ENCODE measurements at regions not wholly inside any gene's neighbourhood (a gene's known extent, or its start where the extent isn't known, plus 50 kb on each side); places are given as distances from the start of the nearest gene placed in this dataset.

DNA sequence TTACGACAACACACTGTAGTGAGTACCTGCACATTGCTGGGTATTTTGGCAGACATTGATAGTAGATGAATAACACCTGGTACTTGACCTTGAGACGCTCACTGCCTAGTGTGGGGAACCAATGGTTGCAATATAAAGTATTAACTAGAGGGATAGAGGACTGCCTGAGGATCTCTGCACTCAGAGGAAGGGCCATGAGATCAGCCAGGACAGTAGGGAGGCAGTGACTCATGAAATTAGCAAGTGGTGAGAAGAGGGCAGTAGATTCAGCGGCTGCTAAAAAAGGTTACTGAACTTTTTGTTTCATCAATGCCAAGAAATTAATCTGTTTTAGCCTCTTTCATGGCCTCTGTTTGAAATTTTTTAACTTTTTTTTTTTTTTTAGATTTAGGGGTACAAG is 250.8 kb upstream of the TCF4 start:
- no peak overlapping the region for H3K27ac ChIP-seq
- DNase-seq (no peak), ATAC-seq (peak; percentile 49)
- peaks cover 0 to 16% of the 10 kb centered on the region in 2 donors for H3K9me3 ChIP-seq
- no peaks in the 10 kb centered on the region for H3K36me3 ChIP-seq
- H3K27me3 ChIP-seq: no peaks in the 10 kb centered on the region
- no peaks in the 10 kb centered on the region for H3K4me1 ChIP-seq
- TF ChIP-seq, protein P1, sequence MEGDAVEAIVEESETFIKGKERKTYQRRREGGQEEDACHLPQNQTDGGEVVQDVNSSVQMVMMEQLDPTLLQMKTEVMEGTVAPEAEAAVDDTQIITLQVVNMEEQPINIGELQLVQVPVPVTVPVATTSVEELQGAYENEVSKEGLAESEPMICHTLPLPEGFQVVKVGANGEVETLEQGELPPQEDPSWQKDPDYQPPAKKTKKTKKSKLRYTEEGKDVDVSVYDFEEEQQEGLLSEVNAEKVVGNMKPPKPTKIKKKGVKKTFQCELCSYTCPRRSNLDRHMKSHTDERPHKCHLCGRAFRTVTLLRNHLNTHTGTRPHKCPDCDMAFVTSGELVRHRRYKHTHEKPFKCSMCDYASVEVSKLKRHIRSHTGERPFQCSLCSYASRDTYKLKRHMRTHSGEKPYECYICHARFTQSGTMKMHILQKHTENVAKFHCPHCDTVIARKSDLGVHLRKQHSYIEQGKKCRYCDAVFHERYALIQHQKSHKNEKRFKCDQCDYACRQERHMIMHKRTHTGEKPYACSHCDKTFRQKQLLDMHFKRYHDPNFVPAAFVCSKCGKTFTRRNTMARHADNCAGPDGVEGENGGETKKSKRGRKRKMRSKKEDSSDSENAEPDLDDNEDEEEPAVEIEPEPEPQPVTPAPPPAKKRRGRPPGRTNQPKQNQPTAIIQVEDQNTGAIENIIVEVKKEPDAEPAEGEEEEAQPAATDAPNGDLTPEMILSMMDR (IDR thresholded peaks at IDR 0.05): no peak
- intact Hi-C loops (cut with DNase I): no loop called here
- H3K4me3 ChIP-seq: no peak overlapping the region

DNA sequence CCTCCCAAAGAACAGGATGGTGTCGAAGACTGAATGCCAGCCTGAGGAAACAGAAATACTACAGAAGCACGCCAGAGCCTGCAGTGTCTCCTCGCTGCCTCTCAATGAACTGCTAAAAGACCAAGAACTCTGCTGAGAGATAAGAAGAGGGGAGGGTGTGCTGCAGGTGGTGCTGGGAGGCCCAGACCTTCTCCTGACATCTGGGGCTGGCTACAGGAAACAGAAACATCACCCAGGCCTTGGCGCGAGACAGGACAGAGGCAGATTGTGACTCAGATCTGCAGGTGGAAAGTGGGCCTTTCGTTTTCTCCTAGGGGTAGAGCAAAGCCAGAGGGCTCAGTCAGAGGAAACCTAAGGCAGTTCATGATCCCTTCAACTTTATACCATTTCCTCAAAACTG is 250.3 kb upstream of the TCF4 start:
- Histone ChIP-seq H3K4me1 (no peaks in the 10 kb centered on the region), H3K36me3 (no peaks in the 10 kb centered on the region), H3K9me3 (peaks cover 0 to 16% of the 10 kb centered on the region in 2 donors), H3K27ac (no peak overlapping the region), H3K4me3 (no peak overlapping the region), H3K27me3 (no peaks in the 10 kb centered on the region)
- ATAC-seq (no peak), DNase-seq (no peak)
- TF ChIP-seq, protein P1 (IDR thresholded peaks at IDR 0.05): no peak
- intact Hi-C loops (cut with DNase I): no loop called here

DNA sequence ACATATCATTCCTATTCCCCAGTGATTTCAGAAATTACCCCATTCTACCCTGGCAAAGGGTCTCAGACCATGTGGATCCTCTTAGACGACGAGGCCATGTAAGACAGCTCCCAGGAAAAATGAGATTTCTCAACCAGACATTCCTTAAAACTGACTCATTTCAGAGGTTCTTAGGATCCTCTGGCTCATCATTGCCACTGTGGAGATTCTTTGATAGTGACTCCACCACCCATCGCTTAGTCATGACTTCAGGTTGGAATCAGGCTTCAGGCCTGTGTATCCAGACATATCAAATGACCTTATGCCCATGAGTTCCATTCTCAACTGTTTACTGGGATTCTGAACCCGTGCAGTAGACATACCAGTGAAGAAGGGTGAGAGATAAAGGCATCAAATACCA is 245.6 kb upstream of the TCF4 start:
- peaks cover 0 to 11% of the 10 kb centered on the region in 2 donors for H3K9me3 ChIP-seq
- no peak overlapping the region for H3K27ac ChIP-seq
- intact Hi-C loops (cut with DNase I): no loop called here
- DNase-seq (no peak), ATAC-seq (peak; percentile 54)
- no peaks in the 10 kb centered on the region for H3K27me3 ChIP-seq
- no peaks in the 10 kb centered on the region for H3K36me3 ChIP-seq
- no peaks in the 10 kb centered on the region for H3K4me1 ChIP-seq
- H3K4me3 ChIP-seq: no peak overlapping the region
- TF ChIP-seq, protein P1 (IDR thresholded peaks at IDR 0.05): no peak

DNA sequence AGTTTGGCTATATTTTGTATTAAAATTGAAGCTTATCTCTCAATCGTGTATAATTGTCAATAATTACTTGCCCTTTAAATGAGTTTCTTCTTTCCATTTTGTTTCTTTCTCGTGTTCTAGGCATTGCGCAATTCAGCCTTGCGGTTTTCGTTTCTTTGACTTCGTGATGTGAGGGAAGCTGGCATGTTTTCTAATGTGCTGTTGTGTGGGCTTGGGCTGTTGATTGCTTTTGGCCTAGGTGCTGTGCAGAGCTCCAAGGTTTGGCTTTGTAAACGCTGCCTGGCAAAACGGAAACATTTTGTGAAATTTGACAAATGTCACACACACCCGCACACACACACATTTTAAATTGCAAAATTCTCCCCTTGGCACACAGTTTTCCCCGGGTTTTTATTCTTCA is 242.6 kb upstream of the TCF4 start:
- TF ChIP-seq, protein P1 (IDR thresholded peaks at IDR 0.05): no peak
- intact Hi-C loops (cut with DNase I): no loop called here
- H3K4me3 ChIP-seq: no peak overlapping the region

DNA sequence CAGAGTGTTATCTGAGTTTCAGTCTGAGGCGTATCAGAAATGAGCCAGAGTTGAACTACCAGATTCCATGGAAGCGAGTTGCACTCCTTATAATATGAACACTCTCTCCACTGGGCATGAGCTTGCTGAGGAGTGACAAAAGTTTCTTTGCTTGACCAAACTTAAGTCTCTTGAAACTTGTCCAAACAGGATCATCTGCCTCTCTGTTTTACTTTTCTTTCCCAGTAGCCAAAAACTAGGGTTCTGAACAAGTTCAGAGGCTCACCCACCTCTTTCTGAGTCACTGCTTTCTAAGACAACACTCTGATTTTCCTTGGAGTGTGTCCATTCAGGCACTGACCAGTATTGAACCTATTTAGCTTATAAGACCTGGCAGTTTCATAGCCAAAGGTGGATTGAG is 233.2 kb upstream of the TCF4 start:
- Histone ChIP-seq H3K36me3 (no peaks in the 10 kb centered on the region), H3K4me1 (no peaks in the 10 kb centered on the region), H3K27me3 (no peaks in the 10 kb centered on the region), H3K27ac (no peak overlapping the region), H3K4me3 (no peak overlapping the region), H3K9me3 (no peaks in the 10 kb centered on the region)
- no peak for ATAC-seq
- DNase-seq: peak in 1 of 4 donors; percentile 7
- intact Hi-C loops (cut with DNase I): no loop called here
- TF ChIP-seq, protein P1 (IDR thresholded peaks at IDR 0.05): no peak

More for the DNA sequence above, 242.6 kb upstream of the TCF4 start:
- DNase-seq (peak in 1 of 4 donors; percentile 15), ATAC-seq (no peak)
- Histone ChIP-seq H3K27me3 (no peaks in the 10 kb centered on the region), H3K4me1 (no peaks in the 10 kb centered on the region), H3K9me3 (peaks cover 0 to 4% of the 10 kb centered on the region in 2 donors), H3K36me3 (no peaks in the 10 kb centered on the region), H3K27ac (no peak overlapping the region)
